Gastrocnemius medialis (tissue), 4 donors: ENCODE measurements at regions not wholly inside any gene's neighbourhood (a gene's known extent, or its start where the extent isn't known, plus 50 kb on each side); places are given as distances from the start of the nearest gene placed in this dataset.
"Not testable (repeated sequence)": the region's sequence is repeated elsewhere in the genome, so short reads cannot be mapped to it uniquely, and the experiment has no call there.

Experiments
- ATAC-seq, 2 donors: fragments of 150-250 bp; one replicate each; pipeline ENCODE4 v1.9.1; 2016
- DNase-seq, 2 donors: peaks; one replicate each; pipeline ENCODE4 v3.0.0-alpha.2; 2019
- H3K27ac ChIP-seq, 4 donors: fragments of 200-600 bp; sonication (generic); 1 replicate in 1 of 4; 2 replicates in 3 of 4; pipeline ENCODE4 v1.5.1; 2016 to 2018; ENCODE audit warnings: mild to moderate bottlenecking in 2 of 4, moderate library complexity in 1 of 4
- H3K27me3 ChIP-seq, 3 donors: fragments of 200-600 bp; sonication (generic) in 2 of 3; 1 replicate in 1 of 3; 2 replicates in 2 of 3; pipeline versions ENCODE4 v1.5.1 to v1.6.0; 2016 to 2019; ENCODE audit warnings: mild to moderate bottlenecking in 1 of 3, moderate library complexity in 1 of 3
- H3K36me3 ChIP-seq, 2 donors: fragments of 200-600 bp; sonication (generic) in 1 of 2; one replicate each; pipeline ENCODE4 v1.5.1; 2017 to 2018
- H3K4me1 ChIP-seq, 2 donors: fragments of 200-600 bp; sonication (generic) in 1 of 2; one replicate each; pipeline ENCODE4 v1.5.1; 2016 to 2017; ENCODE audit warnings: mild to moderate bottlenecking in 2 of 2
- H3K4me3 ChIP-seq, 4 donors: fragments of 200-600 bp; sonication (generic) in 3 of 4; 1 replicate in 1 of 4; 2 replicates in 3 of 4; pipeline ENCODE4 v1.5.1; 2016 to 2019; ENCODE audit warnings: mild to moderate bottlenecking in 2 of 4
- H3K9me3 ChIP-seq, 3 donors: fragments of 200-600 bp; sonication (generic) in 2 of 3; 1 replicate in 1 of 3; 2 replicates in 2 of 3; pipeline ENCODE4 v1.5.1; 2016 to 2019
- CTCF ChIP-seq, 5 experiments: fragments of 450-650 bp in 3 of 5; fragments of 200-600 bp in 2 of 5; sonication (generic) in 2 of 5; IDR thresholded peaks in 4 of 5; conservative IDR thresholded peaks in 1 of 5; 1 replicate in 4 of 5; 2 replicates in 1 of 5; pipeline ENCODE4 v1.5.1; 2016 to 2019; ENCODE audit warnings: antibody characterized with exemption in 5 of 5, mild to moderate bottlenecking in 3 of 5, moderate library complexity in 3 of 5
- POLR2A ChIP-seq, 2 donors: fragments of 450-650 bp; IDR thresholded peaks; one replicate each; pipeline ENCODE4 v1.6.1; 2017; ENCODE audit warnings: antibody characterized with exemption in 2 of 2, mild to moderate bottlenecking in 2 of 2, moderate library complexity in 2 of 2
- in situ Hi-C, 4 donors: fragments of 200-750 bp; cut with MboI; loops; one replicate each; pipeline versions ENCODE4 v1.15.0 to v1.8.0; 2017; ENCODE audit warnings: low sequenced_read_pairs in 4 of 4
- intact Hi-C: fragments of 100-400 bp; cut with DNase I; formaldehyde crosslinking; loops from one replicate; pipeline ENCODE4 v1.15.1; 2023; ENCODE audit warnings: low total_unique reads

- H3K27me3 ChIP-seq, result no peaks in the 10 kb centered on the region
- DNase-seq, result no peak
- in situ Hi-C loops (loop anchor here in 1 of 4 donors (25.0 kb wide), 1 partner anchor 97 kb away; no protein-coding TSS in a partner anchor), intact Hi-C loops (no loop called here)
- no peaks in the 10 kb centered on the region for H3K36me3 ChIP-seq
- H3K4me1 ChIP-seq, result no peaks in the 10 kb centered on the region
- no peak for ATAC-seq
- no peaks in the 10 kb centered on the region for H3K9me3 ChIP-seq
- no peak overlapping the region for H3K27ac ChIP-seq
- TF ChIP-seq CTCF (IDR thresholded peaks at IDR 0.05 in 4 of 5, conservative IDR thresholded peaks at IDR 0.05 in 1 of 5) (no peak), POLR2A (IDR thresholded peaks at IDR 0.05) (no peak)
- H3K4me3 ChIP-seq, result no peak overlapping the region
These were observed 430.3 kb upstream of the SULF2 start for GRCh38 chr20:48215536-48215935.

- no peak for TF ChIP-seq CTCF (IDR thresholded peaks at IDR 0.05 in 4 of 5, conservative IDR thresholded peaks at IDR 0.05 in 1 of 5)
- no peak for TF ChIP-seq POLR2A (IDR thresholded peaks at IDR 0.05)
- H3K27ac ChIP-seq, result no peak overlapping the region
- ATAC-seq, result no peak
- H3K4me3 ChIP-seq, result no peak overlapping the region
- no peaks in the 10 kb centered on the region for H3K9me3 ChIP-seq
- no peak for DNase-seq
- H3K36me3 ChIP-seq, result no peaks in the 10 kb centered on the region
- in situ Hi-C loops, result loop anchor here in 1 of 4 donors (25.0 kb wide), 1 partner anchor 98 kb away; no protein-coding TSS in a partner anchor
- no peaks in the 10 kb centered on the region for H3K4me1 ChIP-seq
- intact Hi-C loops, result no loop called here
- H3K27me3 ChIP-seq, result no peaks in the 10 kb centered on the region
These were observed 429.3 kb upstream of the SULF2 start for GRCh38 chr20:48214601-48215000.

DNA sequence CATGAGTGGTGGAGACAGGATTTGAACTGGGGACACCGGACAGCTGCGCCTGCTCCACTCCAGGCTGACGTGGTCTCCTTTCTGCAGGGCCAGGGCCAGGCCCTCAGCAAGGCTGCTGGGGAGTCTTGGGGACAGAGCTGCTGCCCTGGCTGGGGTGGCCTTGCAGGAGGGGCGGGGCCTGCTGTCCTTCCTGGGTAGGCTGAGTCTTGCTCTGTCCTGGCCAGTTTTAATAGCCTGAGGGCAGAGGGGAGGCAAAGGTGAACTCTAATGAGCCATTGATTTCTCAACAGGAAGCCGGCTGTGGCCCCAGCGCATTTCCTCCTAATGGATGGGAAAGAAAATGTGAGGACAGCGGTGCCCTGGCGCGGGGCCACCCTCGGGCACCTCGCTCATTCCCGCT lies 428.4 kb upstream of the SULF2 start:
- DNase-seq, ATAC-seq, H3K27me3 ChIP-seq, H3K27ac ChIP-seq, H3K4me3 ChIP-seq, H3K4me1 ChIP-seq, intact Hi-C loops, H3K9me3 ChIP-seq, H3K36me3 ChIP-seq: not testable (repeated sequence)
- in situ Hi-C loops, result loop anchor here in 1 of 4 donors (25.0 kb wide), 1 partner anchor 99 kb away; no protein-coding TSS in a partner anchor

DNA sequence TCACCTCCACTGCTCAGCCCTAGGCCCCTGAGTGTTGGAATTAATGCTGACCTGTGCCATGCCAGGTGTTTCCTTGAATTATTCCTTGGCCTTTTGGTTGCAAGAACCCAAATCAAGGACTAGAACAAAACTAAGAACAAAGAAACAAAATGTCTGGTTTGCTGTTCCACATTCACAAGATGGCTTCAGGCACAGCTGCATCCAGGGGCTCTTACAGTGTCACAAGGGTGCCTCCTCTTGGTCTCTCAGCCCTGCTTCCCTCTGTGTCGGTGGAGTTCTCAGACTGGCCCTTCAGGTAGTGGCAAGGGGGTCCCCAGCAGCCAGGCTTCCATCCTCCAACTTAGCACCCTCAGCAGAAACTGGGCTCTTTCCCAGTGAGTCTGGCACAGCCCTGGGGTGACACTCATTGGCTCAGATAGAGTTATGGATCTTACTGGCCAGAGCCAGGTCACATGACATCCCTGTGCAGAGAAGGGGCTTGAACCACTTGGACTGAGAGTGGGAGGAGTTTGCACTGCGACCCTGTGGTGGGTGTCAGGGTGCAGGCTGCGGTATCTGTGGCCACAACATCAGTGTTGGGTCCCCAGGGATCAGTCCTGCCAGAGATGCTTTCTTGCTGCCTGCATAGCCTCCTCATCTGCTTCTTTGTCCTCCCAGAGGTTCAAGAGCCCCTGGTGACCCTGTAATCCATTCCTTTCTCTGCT lies 427.7 kb upstream of the SULF2 start:
- in situ Hi-C loops, result loop anchor here in 1 of 4 donors (25.0 kb wide), 1 partner anchor 99 kb away; no protein-coding TSS in a partner anchor
- TF ChIP-seq POLR2A (IDR thresholded peaks at IDR 0.05), result no peak
- no peak for TF ChIP-seq CTCF (IDR thresholded peaks at IDR 0.05 in 4 of 5, conservative IDR thresholded peaks at IDR 0.05 in 1 of 5)
- DNase-seq (no peak), ATAC-seq (no peak)
- Histone ChIP-seq H3K4me1 (no peaks in the 10 kb centered on the region), H3K27ac (no peak overlapping the region), H3K27me3 (no peaks in the 10 kb centered on the region), H3K4me3 (no peak overlapping the region), H3K9me3 (no peaks in the 10 kb centered on the region), H3K36me3 (no peaks in the 10 kb centered on the region)
- intact Hi-C loops, result no loop called here

GRCh38 chr20:48211847-48212246 lies 426.6 kb upstream of the SULF2 start:
- DNase-seq (no peak), ATAC-seq (no peak)
- H3K4me3 ChIP-seq, result no peak overlapping the region
- H3K27ac ChIP-seq, result no peak overlapping the region
- intact Hi-C loops (no loop called here), in situ Hi-C loops (loop anchor here in 1 of 4 donors (25.0 kb wide), 1 partner anchor 100 kb away; no protein-coding TSS in a partner anchor)
- no peaks in the 10 kb centered on the region for H3K9me3 ChIP-seq
- H3K27me3 ChIP-seq, result no peaks in the 10 kb centered on the region
- no peak for TF ChIP-seq POLR2A (IDR thresholded peaks at IDR 0.05)
- TF ChIP-seq CTCF (IDR thresholded peaks at IDR 0.05 in 4 of 5, conservative IDR thresholded peaks at IDR 0.05 in 1 of 5), result no peak
- no peaks in the 10 kb centered on the region for H3K4me1 ChIP-seq
- H3K36me3 ChIP-seq, result no peaks in the 10 kb centered on the region
